GM10248 (cell line): ENCODE measurements at regions not wholly inside any gene's neighbourhood (a gene's known extent, or its start where the extent isn't known, plus 50 kb on each side); places are given as distances from the start of the nearest gene placed in this dataset.

Source experiments
- CTCF ChIA-PET: fragments of 300-600 bp; sonication (Branson Sonifier 250); formaldehyde crosslinking; extraction: SDS; loops from one replicate; lab custom pipeline; 2021; ENCODE audit warnings: antibody characterized with exemption; lab: Yijun Ruan, JAX
- POLR2A ChIA-PET: fragments of 350-650 bp; sonication (Branson Sonifier 250); formaldehyde crosslinking; extraction: SDS; loops from one replicate; lab custom pipeline; 2020; ENCODE audit warnings: antibody characterized with exemption; lab: Yijun Ruan, JAX
- DNase-seq: peaks from one replicate; pipeline ENCODE4 v3.0.0; 2012; ENCODE audit errors: extremely low spot score
- TF ChIP-seq, protein P1 (sequence below): IDR thresholded peaks from 2 replicates; pipeline ENCODE4 v1.5.1; 2012; ENCODE audit warnings: mild to moderate bottlenecking, low read depth; ENCODE audit errors: extremely low read depth, missing control alignments, control extremely low read depth

DNA sequence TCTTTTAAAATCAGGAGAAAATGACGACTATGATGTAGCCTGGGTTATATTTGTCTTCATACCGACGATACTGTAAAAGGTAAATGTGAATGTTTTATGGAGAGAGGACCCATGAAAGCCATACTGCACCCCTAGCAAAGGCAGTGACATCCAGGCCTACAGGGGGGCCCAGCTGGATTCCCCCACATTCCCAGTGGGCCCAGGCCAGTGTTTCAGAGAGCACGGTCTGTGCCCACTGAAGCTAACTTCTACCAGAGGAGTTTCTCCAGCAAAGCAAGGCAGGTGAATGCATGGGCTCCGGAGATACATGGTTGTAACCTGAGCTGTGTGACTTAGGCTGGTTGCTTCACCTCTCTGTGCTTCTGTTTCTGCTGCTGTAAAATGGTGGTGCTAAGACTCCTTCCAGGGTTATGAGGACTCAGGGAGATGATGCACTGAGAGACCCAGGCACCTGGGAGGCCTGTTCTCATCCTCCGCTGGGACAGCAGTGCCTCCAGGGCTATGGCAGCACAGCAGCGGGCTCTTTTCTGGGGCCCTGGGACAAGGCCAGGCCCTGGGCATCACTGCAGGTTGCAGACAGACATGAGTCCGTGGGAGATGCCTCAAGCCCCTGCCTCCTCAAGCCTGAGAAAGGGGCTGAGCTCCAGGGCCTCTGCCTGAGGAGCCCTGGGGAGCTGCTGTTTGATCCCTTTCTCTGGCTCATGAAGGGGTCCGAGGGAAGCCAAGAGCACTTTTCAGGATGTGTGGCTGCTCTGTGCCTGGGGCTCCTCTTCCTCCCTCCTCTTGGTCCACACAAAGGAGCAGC, 73.7 kb downstream of the SERPINA3 start:
- ChIA-PET POLR2A (no interaction called here), CTCF (no interaction called here)
- TF ChIP-seq, protein P1, sequence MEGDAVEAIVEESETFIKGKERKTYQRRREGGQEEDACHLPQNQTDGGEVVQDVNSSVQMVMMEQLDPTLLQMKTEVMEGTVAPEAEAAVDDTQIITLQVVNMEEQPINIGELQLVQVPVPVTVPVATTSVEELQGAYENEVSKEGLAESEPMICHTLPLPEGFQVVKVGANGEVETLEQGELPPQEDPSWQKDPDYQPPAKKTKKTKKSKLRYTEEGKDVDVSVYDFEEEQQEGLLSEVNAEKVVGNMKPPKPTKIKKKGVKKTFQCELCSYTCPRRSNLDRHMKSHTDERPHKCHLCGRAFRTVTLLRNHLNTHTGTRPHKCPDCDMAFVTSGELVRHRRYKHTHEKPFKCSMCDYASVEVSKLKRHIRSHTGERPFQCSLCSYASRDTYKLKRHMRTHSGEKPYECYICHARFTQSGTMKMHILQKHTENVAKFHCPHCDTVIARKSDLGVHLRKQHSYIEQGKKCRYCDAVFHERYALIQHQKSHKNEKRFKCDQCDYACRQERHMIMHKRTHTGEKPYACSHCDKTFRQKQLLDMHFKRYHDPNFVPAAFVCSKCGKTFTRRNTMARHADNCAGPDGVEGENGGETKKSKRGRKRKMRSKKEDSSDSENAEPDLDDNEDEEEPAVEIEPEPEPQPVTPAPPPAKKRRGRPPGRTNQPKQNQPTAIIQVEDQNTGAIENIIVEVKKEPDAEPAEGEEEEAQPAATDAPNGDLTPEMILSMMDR = no peak
- no peak for DNase-seq

DNA sequence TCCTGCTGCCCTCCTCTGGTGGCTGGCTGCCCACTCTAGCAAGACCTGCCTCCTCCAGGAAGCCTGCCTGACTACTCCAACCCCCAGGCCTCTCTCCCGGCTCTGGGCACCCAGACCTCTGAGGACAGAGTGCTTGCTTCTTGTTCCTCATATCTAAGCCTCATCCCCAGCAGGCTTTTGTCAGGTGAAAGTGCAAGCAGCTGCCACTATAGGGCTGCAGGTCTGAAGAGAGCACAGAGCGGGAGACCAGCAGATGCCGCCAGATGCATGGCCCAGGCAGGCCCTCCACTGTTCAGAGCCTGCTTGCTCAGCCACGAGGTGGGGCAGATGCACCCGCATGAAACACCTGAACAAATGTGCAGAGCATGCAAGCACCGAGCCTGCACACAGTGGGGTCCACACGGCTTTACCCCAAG, 73.0 kb downstream of the SERPINA3 start:
- TF ChIP-seq, protein P1 = no peak
- no peak for DNase-seq
- POLR2A ChIA-PET = no interaction called here
- CTCF ChIA-PET = no interaction called here

DNA sequence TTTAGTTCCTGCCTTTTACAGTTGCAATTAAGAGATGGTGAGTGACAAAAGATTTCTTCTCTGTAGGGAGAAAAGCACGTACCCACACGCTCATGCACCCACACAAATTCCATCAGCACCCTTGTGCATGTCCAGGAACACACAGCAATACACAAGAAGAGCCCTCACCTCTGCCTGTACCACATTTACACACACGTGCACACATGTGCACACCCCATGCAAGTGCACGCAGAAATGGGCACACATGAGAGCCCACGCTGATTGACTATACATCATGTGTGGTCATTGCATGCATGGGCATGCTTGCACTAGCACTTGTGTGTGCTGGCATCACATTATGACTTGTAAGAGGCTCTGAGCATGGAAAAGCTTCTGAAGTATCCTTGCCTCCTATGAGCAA, 70.5 kb downstream of the SERPINA3 start:
- no peak for DNase-seq
- TF ChIP-seq, protein P1 = no peak
- CTCF ChIA-PET = interaction anchor here (1.2 to 1.3 kb wide), 2 partner anchors 10 to 12 kb away, joined by 3 to 4 read pairs; no protein-coding TSS in a partner anchor
- POLR2A ChIA-PET = no interaction called here

DNA sequence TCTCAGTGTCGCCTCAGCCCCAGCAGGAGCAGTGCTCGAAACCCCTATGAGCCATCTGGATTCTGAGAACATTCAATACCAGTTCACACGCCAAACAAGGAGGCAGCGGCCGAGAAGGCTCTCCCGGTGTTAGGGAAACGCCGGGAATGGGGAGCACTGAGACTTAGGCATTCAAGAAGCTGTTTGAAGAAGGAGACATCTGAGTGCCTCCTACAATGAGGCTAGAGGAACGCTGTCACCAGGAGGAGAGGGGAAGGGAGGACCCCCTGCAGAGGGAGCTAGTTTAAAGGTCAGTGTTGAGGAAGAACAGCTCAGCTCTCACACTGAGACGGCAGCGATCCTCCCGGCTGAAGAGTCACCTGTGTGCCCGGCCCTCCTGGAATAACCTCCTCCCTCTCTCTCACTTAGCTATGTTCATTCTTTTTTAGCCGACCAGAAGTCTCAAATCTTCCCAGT, 69.9 kb downstream of the SERPINA3 start:
- ChIA-PET CTCF (interaction anchor here (1.2 to 1.3 kb wide), 2 partner anchors 9 to 13 kb away, joined by 3 to 4 read pairs; no protein-coding TSS in a partner anchor), POLR2A (no interaction called here)
- no peak for DNase-seq
- TF ChIP-seq, protein P1 = no peak

DNA sequence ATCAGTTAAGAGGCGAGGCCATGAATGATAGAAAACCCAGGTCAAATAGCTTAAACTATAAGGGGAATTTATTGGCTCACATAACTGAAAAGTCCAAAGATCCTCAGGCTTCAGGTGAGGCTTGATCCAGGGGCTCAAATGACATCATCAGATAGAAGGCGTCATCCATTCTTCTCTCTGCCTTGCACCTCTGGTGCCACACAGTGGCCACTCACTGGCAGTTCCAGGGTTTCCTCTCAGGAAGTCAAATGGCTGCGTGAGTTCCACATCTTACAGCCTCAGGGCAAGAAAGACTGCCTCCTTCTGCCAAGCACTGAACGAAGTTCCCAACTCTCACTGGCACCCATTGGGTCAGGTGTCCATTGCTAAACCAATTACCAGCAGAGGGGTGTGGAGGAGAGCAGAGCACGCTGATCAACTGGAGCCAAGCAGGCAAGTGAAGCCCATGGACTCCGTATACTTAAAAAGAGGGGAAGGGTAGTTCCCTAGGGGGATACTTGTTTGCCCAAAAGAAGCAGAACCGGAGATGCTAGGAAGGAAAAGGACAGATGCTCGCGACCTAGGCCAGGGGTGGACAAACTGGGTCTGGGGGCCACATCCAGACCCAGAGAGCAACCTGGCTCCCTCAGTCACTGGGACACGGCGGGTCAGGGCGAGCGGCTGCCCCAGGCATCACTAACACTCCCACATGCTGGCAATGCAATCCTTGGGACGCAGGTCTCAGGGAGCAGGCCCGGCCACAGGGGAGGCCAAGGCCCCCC, 69.3 kb downstream of the SERPINA3 start:
- ChIA-PET CTCF (interaction anchor here (1.0 to 1.2 kb wide), 2 partner anchors 8 to 9 kb away, joined by 4 to 5 read pairs; no protein-coding TSS in a partner anchor), POLR2A (no interaction called here)
- TF ChIP-seq, protein P1 = peak; percentile 18
- DNase-seq = no peak

DNA sequence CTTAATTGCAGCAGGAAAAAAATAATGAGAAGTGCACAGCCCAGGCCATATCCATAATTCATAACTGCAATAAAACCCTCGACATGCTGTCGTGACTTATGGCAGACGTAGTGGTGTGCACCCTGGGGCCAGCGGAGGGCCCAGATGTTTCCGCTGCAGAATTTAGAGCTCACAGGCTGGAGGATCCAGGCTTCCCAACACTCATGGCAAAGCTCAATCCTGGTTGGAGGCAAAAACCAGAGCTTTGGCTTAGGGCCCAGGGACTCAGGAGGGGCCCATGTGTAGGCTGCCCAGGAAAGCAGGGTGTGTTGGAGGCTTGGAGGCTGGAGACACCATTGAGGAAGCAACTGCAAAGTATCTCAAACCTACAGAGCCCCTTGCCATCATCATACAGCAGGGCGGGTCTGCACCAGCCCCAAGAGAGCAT, 68.7 kb downstream of the SERPINA3 start:
- DNase-seq = no peak
- CTCF ChIA-PET = interaction anchor here (1.0 kb wide), 1 partner anchor 9 kb away, joined by 5 read pairs; no protein-coding TSS in a partner anchor

More for the DNA sequence above, 68.7 kb downstream of the SERPINA3 start:
- TF ChIP-seq, protein P1 = no peak
- POLR2A ChIA-PET = no interaction called here
